ENCODE measurements at regions not wholly inside any gene's neighbourhood (a gene's known extent, or its start where the extent isn't known, plus 50 kb on each side); places are given as distances from the start of the nearest gene placed in this dataset.

DNA sequence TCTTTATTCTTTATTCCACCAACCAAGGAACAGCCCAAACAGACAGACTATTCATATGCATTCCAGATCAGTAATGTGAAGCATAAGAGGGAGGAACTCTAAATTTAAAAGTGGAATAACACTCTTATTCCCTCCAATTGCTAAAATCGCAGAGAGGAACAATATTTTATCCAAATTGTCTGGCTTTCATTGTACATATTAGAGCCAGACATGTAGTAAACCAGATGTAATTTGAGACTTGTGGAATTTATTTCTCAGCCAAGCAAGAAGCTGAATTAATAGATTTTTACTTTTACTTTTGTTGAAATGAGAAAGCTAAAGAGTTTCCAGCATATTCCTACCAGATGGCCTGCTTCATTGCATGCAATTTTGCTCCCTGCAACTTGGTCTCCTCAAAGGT is 674.6 kb upstream of the SLIT2 start:
- TF ChIP-seq POLR2A (IDR thresholded peaks at IDR 0.05) (no peak), POLR2AphosphoS5 (IDR thresholded peaks at IDR 0.05) (no peak), CTCF (IDR thresholded peaks at IDR 0.05) (no peak), EP300 (IDR thresholded peaks at IDR 0.05; ENCODE audit: low read depth) (no peak)

Data from transverse colon (tissue), 4 donors.